Retinal pigment epithelial cell (primary cell): ENCODE measurements at regions not wholly inside any gene's neighbourhood (a gene's known extent, or its start where the extent isn't known, plus 50 kb on each side); places are given as distances from the start of the nearest gene placed in this dataset.

Experiments used
- DNase-seq: peaks from one replicate; pipeline ENCODE4 v3.0.0-alpha.2; 2010; ENCODE audit warnings: low read depth
- H3K4me3 ChIP-seq: 2 replicates; pipeline ENCODE4 v1.5.1; 2011; ENCODE audit warnings: mild to moderate bottlenecking, low read length, control low read depth, moderate library complexity
- TF ChIP-seq, protein P1 (sequence below): conservative IDR thresholded peaks from 2 replicates; pipeline ENCODE4 v1.5.1; 2011; ENCODE audit warnings: low read depth, low read length, control low read depth, inconsistent platforms

DNA sequence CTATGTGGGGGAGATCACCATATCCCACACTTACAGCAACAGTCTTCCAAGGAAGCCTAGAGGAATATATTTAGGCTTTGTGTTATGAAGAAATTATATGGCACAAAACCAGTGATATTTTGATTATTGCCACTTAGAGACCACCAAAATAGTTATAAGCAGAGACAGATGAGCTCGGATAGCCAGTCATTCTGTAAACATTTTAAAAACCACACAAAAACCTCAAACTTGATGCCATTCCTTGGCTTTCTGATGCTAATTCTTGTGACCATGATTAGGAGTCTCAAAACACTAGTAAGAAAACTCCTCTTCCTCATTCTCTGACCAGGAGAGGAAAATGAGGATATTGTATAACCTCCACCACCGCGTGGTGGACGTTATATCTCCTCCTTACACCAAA lies 496.4 kb downstream of the FOXO1 start:
- DNase-seq = no peak
- H3K4me3 ChIP-seq = no peak overlapping the region
- TF ChIP-seq, protein P1, sequence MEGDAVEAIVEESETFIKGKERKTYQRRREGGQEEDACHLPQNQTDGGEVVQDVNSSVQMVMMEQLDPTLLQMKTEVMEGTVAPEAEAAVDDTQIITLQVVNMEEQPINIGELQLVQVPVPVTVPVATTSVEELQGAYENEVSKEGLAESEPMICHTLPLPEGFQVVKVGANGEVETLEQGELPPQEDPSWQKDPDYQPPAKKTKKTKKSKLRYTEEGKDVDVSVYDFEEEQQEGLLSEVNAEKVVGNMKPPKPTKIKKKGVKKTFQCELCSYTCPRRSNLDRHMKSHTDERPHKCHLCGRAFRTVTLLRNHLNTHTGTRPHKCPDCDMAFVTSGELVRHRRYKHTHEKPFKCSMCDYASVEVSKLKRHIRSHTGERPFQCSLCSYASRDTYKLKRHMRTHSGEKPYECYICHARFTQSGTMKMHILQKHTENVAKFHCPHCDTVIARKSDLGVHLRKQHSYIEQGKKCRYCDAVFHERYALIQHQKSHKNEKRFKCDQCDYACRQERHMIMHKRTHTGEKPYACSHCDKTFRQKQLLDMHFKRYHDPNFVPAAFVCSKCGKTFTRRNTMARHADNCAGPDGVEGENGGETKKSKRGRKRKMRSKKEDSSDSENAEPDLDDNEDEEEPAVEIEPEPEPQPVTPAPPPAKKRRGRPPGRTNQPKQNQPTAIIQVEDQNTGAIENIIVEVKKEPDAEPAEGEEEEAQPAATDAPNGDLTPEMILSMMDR = no peak

DNA sequence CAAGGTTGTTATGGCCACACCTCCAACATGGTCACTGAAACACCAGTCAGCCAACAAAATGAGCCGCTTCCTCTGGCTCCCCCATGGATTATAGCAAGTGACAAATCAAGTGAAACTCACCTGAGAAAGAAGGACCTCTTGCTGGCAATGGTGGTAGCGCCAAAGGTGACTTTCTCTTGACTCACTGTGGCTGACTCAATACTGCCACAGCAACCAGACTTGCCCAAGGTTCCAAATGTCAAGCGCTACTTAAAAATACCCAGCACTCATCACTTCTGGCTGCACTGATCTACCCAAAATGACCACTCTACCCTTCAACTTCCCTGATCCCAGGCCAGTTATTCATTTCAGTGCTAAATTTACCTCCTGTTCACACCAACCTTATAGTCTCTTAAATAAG lies 495.5 kb downstream of the FOXO1 start:
- TF ChIP-seq, protein P1 = no peak
- no peak for DNase-seq
- H3K4me3 ChIP-seq = no peak overlapping the region

DNA sequence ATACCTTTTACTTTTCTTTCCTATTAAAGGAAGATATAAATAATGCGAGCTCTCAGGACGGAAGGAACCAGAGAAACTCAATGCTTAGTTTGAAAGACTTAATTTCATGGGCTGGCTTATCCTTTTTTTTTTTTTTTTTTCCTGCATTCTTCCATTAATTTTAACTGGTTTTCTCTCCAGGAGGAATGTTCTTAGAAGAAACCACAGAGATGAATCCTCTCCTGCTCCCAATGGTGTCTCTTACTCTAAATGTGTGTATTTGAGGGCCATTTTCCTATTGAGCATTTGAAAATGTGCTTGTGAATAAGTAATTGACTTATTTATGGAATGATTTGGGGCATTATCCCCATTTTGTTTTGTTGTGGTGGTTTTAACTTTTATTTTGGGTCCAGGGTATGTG lies 494.9 kb downstream of the FOXO1 start:
- no peak for DNase-seq
- H3K4me3 ChIP-seq = no peak overlapping the region

DNA sequence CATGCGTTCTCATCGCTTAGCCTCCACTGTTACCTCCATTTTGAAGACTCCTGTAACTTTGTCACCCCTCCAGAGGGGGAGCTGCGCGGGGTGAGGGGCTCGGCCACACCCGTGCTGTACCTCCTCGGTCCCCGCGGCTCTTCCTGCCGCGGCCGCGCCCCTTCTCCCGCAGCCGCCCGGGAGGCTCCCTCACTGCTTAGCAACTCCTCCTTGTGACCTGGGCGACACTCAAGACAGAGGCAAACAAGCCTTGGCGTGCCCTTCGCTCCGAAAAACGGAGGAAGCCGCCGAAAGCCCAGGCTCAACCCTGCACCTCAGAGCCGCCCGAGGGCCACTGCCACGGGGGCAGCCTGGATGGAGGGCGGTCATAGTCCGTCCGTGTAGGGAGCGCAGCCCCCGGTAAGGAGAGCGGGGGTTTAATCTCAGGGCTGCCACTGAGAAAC lies 494.3 kb downstream of the FOXO1 start:
- H3K4me3 ChIP-seq = peak overlapping the region; percentile 23
- TF ChIP-seq, protein P1 = no peak
- DNase-seq = no peak

More for the DNA sequence above, 494.9 kb downstream of the FOXO1 start:
- TF ChIP-seq, protein P1 = no peak

DNA sequence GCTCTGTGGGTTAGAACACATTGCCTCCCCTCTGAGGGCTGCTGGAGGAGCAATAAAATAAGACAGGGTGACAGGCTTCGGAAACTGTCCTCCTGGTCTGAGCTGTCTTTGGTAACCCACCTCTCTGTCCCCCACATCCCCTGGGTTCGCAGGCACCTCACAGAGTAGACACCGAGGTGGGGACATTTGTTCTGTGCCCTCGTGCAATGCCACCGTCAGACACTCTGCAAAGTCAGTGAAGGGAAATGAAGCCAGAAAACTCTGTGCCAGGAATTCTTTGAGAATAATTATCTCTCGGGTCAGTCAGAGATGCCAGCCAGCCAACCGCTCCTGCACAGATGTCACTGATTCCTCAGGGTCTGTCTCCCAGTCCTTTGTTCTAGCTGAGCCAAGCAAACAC lies 493.6 kb downstream of the FOXO1 start:
- no peak for DNase-seq
- TF ChIP-seq, protein P1 = no peak
- no peak overlapping the region for H3K4me3 ChIP-seq

DNA sequence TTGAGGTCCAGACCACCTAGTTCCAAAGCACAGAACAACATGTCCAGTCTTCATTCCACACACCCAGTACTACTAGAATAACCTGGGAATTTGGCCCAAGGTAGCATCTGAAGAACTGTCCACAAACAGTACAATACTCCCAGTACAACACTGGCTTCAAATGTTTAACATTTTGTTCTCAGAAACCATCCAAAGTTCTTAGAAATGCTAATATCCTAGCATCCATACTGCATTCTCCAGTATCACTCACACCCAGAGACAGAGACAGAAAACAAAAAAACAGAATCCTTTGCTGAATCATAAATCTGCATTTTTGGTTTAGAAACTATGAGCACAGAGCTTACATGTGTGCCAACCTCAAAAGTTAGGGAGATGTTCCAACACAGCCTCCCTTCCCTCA lies 490.8 kb downstream of the FOXO1 start:
- no peak overlapping the region for H3K4me3 ChIP-seq

DNA sequence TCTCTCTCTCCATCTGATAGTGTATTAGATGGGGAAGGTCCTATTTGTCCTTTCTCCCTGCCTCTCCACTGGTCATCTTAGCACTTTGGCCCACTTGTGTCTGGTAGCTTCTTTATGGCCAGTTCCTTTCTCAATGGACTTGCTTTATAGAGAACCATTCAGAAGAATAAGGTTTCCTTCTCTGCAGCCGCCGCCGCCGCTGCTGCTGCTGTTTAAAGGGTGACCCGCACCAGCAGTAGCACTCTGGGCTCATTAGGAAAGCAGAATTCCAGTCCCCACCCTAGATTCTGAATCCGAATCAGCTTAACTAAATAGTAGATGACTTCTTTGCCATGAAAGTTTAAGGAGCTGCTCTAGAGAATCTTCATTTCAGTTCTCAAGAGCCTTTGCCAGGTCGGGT lies 490.2 kb downstream of the FOXO1 start:
- H3K4me3 ChIP-seq = no peak overlapping the region
- no peak for DNase-seq
- TF ChIP-seq, protein P1 = no peak

More for the DNA sequence above, 490.8 kb downstream of the FOXO1 start:
- TF ChIP-seq, protein P1 = no peak
- no peak for DNase-seq
